ENCODE measurements at regions not wholly inside any gene's neighbourhood (a gene's known extent, or its start where the extent isn't known, plus 50 kb on each side); places are given as distances from the start of the nearest gene placed in this dataset.

DNA sequence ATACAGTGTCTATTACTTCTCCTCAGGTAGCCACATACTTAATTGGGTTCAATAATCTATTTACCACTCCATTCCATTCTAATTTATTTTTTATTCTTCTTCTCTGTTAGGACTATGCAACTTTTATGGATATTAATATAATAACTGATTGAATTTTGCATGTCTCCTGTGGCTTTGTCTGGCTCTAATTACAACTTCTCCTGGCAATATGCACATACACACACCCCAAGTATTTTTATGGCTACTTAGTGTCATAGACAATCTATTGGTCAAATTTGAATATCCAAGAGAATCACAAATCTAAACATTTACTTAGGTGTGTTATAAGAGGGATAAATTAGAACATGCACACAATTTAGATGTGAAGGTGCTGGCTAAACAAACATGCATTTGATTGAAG lies 73.1 kb downstream of the BOD1L2 start:
- no peak for TF ChIP-seq CTCF (IDR thresholded peaks at IDR 0.05)
- no peak for TF ChIP-seq POLR2A (IDR thresholded peaks at IDR 0.05)
